Ishikawa (cell line): ENCODE measurements at regions not wholly inside any gene's neighbourhood (a gene's known extent, or its start where the extent isn't known, plus 50 kb on each side); places are given as distances from the start of the nearest gene placed in this dataset.
A peak's percentile ranks its signal among the peaks of the same experiment; 100 is the strongest.

Source experiments
- CEBPB ChIP-seq: IDR thresholded peaks from 2 replicates; pipeline ENCODE4 v1.6.1; 2012
- CREB1 ChIP-seq: IDR thresholded peaks from 2 replicates; pipeline ENCODE4 v1.6.1; 2012; ENCODE audit warnings: low read depth
- EGR1 ChIP-seq: IDR thresholded peaks from 2 replicates; pipeline ENCODE4 v1.6.1; 2012
- EP300 ChIP-seq: IDR thresholded peaks from 2 replicates; pipeline ENCODE4 v1.6.1; 2012; ENCODE audit warnings: borderline replicate concordance
- FOXM1 ChIP-seq: IDR thresholded peaks from 2 replicates; pipeline ENCODE4 v1.6.1; 2012; ENCODE audit warnings: low read depth, borderline replicate concordance
- NFIC ChIP-seq: IDR thresholded peaks from 2 replicates; pipeline ENCODE4 v1.6.1; 2012
- RAD21 ChIP-seq: IDR thresholded peaks from 2 replicates; pipeline ENCODE4 v1.6.1; 2012; ENCODE audit warnings: low read depth
- TAF1 ChIP-seq: IDR thresholded peaks from 2 replicates; pipeline ENCODE4 v1.6.1; 2012; ENCODE audit warnings: low read depth, mild to moderate bottlenecking
- TCF12 ChIP-seq: IDR thresholded peaks from 2 replicates; pipeline ENCODE4 v1.6.1; 2012; ENCODE audit warnings: low read depth
- TEAD4 ChIP-seq: IDR thresholded peaks from 2 replicates; pipeline ENCODE4 v1.6.1; 2012
- YY1 ChIP-seq: IDR thresholded peaks from 2 replicates; pipeline ENCODE4 v1.6.1; 2012; ENCODE audit warnings: low read depth
- ZBTB7A ChIP-seq: IDR thresholded peaks from 2 replicates; pipeline ENCODE4 v1.6.1; 2012; ENCODE audit warnings: low read depth
- TF ChIP-seq, protein P1 (sequence below): IDR thresholded peaks from 2 replicates; pipeline ENCODE4 v1.6.1; 2012
- TF ChIP-seq, protein P2 (sequence below): IDR thresholded peaks from 2 replicates; pipeline ENCODE4 v1.6.1; 2012
- TF ChIP-seq, protein P3 (sequence below): IDR thresholded peaks from 2 replicates; pipeline ENCODE4 v1.6.1; 2012; ENCODE audit warnings: low read depth, mild to moderate bottlenecking

DNA sequence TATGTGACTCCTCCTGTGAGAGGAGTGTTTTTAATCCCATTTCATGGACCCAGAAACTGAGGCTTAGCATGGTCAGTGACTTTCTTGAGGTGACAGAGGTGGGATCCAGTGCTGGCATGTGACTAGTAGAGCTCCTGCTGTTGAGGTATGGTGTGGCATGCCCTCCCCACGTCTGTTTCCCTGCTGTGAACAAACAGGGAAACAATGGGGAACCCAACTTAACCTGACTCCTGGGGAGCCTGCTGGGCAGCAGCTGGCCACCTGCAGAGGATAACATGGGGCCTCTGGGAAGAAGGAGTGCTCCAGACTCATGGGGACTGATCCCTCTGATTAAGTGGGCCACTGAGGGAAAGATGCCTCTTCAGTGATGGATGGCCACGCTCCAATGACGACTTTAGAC lies 114.0 kb downstream of the BEGAIN start:
- TF ChIP-seq YY1 (no peak), EP300 (peak; percentile 55; the same call in 1 of the 2 replicates), TAF1 (no peak), NFIC (peak; percentile 55), TCF12 (peak; percentile 68; the same call in 1 of the 2 replicates)
- TF ChIP-seq, protein P1, sequence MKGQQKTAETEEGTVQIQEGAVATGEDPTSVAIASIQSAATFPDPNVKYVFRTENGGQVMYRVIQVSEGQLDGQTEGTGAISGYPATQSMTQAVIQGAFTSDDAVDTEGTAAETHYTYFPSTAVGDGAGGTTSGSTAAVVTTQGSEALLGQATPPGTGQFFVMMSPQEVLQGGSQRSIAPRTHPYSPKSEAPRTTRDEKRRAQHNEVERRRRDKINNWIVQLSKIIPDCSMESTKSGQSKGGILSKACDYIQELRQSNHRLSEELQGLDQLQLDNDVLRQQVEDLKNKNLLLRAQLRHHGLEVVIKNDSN = peak; percentile 17; the same call in 1 of the 2 replicates
- TF ChIP-seq, protein P2, sequence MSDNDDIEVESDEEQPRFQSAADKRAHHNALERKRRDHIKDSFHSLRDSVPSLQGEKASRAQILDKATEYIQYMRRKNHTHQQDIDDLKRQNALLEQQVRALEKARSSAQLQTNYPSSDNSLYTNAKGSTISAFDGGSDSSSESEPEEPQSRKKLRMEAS = no peak

DNA sequence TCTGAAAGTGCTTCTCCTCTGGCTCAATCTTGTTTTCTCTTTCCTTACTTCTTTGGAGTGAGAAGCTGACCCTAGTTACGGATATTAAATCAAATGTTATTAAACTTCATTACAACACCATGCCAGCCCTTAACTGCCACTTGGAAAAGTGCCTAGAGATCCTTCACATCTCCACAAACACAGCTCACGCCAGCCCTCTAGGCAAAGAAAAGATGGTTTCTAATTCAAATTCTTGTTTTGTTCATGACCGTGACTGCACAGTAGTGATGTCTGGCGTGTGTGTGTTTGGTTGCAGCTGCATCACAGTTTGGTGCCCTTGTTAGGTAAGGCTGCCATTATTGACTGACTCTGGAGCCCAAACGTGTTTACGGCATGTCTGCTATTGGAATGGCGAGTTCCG lies 113.0 kb downstream of the BEGAIN start:
- TF ChIP-seq RAD21 (no peak), CEBPB (no peak)
- TF ChIP-seq, protein P1 = no peak

DNA sequence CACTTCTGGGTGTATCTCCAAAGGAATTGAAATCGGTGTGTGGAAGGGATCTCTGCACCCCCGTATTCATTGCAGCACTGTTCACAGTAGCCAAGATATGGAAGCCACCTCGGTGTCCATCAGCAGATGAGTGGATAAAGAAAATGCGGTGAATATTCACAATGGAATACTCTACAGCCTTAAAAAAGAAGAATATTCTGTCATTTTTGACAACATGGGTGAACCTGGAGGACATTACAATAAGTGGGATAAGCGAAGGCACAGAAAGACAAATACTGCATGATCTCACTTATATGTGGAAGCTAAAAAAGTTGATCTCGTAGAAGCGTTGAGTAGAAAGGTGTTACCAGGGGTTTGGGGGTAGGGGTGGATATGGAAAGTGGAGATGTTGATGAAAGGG lies 111.9 kb downstream of the BEGAIN start:
- TF ChIP-seq RAD21 = no peak
- no peak for TF ChIP-seq CREB1
- TF ChIP-seq ZBTB7A = no peak
- TF ChIP-seq EP300 = no peak
- no peak for TF ChIP-seq TAF1

DNA sequence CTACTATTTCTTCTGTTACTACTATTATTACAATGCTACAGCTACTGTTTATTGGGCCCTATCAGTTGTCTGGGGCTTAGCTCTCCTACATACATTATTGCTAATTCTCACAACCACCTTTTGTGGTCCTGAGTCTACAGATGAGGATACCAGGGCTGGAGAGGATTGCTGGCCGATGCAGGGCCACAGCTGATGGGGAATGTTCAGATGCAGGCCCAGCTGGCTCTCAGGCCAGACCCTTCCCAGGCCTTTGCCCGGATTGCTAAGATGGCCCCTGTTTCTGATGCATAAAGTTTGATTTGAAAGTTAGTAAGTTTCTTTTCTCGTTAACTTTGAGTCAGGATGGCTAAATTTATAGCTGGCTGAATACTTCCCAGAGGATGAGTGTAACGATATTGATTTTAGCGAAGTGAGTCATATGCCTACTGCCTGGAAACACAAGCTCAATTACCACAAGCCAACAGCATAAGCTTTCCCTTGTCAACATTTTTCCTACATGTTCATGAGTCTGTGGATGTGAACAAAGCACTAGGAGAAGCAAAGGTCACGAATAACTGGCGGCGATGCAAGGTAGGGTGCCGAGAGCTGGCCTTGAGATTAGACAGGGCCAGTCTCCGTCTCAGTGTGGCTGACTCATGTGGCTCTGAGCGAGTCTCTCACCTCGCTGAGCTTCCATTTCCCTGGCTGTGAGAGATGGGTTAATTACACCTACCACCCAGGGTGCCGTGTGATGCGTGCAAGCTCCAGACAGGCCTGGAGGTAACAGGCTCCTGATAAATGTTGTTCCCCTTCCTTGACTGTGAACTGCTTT lies 111.0 kb downstream of the BEGAIN start:
- TF ChIP-seq NFIC = no peak

DNA sequence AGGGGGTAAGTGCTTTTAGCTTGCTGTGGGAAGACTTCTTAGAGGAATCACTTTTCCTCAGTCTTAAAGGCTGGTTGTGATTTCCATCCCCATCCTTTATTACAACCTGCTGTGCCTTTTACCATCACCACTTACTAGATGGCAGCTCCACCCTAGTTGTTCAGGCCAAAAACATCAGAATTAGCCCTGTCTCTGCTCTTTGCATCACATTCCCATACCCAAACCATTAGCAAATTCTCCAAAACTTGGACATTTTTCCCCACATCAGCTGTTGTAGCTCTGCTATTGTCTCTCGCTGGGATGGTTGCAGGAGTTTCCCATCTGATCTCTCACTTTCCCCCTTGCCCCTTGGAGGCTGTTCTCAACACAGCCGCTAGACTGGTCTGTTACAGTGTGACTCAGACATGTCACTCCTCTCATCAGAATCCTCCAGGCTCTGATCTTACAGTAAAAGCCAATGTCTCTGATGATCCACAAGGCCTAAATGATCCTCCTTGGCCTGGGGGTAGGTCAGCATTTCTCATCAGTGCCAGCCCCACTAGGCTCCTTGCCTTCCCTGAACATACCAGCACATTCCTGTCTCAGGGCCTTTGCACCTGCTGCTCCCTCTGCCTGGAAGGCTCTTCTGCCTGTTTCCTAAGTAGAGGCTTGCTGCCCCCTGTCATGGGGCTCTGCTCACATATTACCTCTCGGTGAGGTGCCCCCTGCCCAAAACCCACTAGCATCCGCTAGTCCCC lies 102.5 kb downstream of the BEGAIN start:
- no peak for TF ChIP-seq CREB1
- no peak for TF ChIP-seq ZBTB7A
- TF ChIP-seq, protein P1 = no peak
- TF ChIP-seq FOXM1 = no peak
- no peak for TF ChIP-seq TCF12
- TF ChIP-seq, protein P3, sequence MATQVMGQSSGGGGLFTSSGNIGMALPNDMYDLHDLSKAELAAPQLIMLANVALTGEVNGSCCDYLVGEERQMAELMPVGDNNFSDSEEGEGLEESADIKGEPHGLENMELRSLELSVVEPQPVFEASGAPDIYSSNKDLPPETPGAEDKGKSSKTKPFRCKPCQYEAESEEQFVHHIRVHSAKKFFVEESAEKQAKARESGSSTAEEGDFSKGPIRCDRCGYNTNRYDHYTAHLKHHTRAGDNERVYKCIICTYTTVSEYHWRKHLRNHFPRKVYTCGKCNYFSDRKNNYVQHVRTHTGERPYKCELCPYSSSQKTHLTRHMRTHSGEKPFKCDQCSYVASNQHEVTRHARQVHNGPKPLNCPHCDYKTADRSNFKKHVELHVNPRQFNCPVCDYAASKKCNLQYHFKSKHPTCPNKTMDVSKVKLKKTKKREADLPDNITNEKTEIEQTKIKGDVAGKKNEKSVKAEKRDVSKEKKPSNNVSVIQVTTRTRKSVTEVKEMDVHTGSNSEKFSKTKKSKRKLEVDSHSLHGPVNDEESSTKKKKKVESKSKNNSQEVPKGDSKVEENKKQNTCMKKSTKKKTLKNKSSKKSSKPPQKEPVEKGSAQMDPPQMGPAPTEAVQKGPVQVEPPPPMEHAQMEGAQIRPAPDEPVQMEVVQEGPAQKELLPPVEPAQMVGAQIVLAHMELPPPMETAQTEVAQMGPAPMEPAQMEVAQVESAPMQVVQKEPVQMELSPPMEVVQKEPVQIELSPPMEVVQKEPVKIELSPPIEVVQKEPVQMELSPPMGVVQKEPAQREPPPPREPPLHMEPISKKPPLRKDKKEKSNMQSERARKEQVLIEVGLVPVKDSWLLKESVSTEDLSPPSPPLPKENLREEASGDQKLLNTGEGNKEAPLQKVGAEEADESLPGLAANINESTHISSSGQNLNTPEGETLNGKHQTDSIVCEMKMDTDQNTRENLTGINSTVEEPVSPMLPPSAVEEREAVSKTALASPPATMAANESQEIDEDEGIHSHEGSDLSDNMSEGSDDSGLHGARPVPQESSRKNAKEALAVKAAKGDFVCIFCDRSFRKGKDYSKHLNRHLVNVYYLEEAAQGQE = no peak
- no peak for TF ChIP-seq TEAD4
- TF ChIP-seq RAD21 = no peak
- TF ChIP-seq NFIC = no peak
- TF ChIP-seq EGR1 = no peak
- no peak for TF ChIP-seq YY1

DNA sequence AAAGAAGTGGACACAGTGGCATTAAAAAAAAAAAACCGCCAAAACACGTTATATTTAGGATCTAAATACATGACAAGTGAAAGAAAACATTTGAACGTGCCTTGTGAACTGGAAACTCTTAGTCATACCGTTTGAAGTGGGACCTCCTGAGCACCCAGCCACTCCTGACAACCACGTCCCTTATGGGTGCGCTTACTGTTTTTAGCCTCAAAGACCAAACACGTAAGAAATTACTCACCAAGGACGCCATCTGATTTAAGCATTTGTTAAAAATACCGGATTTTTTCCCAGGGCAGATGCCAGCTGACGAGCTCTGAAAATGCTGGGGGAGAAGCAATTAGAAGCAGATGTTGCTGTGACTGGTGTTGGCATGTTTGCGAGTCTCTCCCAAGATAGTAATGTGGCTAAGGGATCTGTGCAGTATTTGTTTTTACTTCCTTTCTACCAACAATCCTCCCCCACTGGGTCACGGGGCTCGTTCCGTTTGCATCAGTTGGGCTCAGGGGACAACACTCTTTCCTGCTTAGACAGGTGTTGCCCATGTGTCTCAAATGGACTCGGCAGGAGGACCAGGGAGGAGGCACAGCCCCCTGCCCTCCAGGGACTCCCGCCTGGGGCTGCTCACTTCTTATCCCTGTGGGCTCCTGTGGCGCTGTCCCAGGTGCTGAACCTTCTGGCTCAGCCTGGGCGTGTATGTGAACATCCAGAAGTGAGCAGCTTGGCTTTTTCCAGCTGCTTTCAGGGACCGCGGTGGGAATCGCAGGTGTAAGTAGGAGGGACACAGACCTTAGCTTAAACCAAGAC lies 101.0 kb downstream of the BEGAIN start:
- TF ChIP-seq, protein P3 = peak; percentile 99
- TF ChIP-seq YY1 (no peak), CREB1 (no peak)
